LHCN-M2 (cell line): ENCODE measurements at regions not wholly inside any gene's neighbourhood (a gene's known extent, or its start where the extent isn't known, plus 50 kb on each side); places are given as distances from the start of the nearest gene placed in this dataset.

Experiments used
- DNase-seq: peaks from one replicate; pipeline ENCODE4 v3.0.0-alpha.2; 2012; ENCODE audit warnings: low read depth

DNA sequence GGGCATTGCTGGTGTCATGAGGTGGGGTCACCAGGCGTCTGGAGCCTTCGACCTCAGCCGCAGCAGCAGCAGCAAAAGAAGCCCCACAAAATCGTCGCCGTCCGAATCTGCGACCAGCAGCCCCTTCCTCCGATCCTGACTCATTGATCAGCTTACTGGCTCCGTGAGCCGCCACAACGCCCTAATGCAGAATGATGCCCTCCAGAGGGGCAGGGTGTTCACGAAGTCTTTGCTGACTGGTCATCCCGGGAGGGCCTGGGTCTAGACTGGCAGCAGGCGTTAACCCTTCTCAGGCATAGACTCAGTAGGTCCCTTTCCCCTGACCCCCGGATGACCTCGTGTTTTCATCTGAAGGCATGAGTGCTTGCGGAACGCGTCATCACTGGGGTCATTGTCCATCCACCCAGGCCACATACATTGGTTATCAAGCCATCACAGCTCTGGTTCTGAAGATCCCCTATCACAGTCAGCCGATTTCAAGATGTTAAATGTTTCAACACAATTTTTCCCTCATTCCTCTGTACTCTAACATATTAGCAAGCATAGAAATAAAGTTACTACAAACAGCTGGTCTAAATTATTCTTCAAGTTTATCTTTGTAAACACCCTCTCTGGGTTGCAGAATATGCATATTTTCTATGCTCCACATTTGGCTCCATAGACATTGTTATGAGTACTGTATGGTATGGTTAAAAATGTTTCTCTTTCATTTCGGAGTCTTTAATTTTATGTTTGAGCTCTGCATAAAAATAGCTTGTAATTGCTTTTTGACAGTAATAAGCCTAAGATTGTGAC lies 83.3 kb upstream of the SALL3 start:
- no peak for DNase-seq

DNA sequence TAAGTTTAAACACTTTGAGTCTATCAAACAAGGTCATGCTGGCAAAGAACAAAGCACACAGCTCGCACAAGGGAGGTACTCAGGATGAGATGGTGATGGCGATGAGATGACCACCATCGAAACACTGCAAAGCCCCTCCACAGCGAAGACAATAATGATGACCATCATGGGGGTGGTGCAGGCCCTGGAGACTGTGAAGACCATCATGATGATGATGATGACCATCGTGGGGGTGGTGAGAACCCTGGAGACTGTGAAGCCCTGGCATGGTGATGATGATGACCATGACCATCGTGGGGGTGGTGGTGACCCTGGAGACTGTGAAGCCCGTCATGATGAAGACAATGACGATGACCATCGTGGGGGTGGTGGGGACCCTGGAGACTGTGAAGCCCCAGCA lies 81.6 kb upstream of the SALL3 start:
- DNase-seq, result no peak

DNA sequence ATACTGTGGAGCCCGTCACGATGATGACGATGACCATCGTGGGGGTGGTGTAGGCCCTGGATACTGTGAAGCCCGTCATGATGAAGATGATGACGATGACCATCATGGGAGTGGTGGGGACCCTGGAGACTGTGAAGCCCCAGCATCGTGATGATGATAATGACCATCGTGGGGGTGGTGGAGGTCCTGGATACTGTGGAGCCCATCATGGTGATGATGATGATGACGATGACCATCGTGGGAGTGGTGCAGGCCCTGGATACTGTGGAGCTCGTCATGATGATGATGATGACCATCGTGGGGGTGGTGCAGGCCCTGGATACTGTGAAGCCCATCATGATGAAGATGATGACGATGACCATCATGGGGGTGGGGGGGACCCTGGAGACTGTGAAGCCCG lies 81.0 kb upstream of the SALL3 start:
- no peak for DNase-seq

DNA sequence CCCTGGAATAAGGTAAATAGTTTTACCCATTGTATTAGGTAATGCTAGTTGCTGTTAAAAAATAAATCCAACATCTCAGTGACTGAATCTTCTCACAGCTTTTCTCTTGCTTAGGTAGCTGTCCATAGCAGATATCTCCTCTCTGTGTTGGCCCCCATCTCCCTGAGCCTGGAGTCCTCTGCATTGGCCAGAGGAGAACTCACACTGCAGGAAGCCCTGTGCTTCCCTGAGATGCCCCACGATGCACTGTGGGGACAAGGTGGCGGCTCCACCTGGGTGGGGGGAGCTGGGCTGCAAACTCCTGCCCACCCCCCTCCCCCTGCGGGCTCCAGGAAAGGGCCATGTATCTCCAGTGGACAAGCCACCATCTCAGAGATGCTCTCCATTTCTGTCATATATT lies 80.4 kb upstream of the SALL3 start:
- DNase-seq, result no peak

DNA sequence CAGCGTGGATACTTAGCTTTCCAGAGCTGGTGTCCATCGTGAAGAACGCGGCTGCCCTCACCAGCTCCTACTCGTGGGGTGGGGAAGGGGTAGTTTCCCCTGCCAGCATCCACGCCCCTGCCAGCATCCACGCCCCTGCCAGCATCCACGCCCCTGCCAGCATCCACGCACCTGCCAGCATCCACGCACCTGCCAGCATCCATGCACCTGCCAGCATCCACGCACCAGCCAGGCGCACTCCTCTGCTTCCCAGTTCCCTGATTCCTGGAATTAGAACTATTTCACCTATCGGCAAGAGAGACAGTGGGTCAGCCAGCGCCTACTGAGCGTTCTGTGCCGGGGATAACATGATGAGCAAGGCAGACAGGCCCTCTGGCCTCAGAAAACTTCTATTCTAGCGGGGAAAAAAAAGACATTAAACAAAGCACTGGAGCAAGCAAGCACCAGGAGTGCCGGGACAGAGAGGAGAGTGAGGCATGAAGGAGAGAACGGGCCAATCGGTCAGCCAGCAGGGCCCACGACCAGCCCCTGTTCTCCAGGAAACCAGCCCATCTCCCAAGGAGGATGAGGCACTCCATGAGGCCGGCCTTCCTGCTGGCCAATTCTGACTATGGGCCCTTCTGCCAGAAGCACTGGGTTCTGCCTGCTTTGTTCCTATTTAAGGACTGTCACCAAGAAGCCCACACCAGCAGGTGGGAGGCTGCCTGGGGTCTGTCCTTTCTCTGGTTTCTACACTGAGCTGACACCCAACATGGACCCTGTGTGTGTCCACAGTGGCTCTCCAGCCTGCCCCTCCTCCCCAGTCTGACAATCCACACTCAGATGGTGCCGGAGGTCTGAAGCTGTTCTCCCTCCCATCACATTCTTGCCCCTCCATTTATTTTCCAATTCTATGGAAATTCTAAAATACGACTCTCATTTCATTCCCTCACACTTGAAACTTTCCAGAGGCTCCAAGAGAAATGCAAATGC lies 78.4 kb upstream of the SALL3 start:
- DNase-seq, result no peak

DNA sequence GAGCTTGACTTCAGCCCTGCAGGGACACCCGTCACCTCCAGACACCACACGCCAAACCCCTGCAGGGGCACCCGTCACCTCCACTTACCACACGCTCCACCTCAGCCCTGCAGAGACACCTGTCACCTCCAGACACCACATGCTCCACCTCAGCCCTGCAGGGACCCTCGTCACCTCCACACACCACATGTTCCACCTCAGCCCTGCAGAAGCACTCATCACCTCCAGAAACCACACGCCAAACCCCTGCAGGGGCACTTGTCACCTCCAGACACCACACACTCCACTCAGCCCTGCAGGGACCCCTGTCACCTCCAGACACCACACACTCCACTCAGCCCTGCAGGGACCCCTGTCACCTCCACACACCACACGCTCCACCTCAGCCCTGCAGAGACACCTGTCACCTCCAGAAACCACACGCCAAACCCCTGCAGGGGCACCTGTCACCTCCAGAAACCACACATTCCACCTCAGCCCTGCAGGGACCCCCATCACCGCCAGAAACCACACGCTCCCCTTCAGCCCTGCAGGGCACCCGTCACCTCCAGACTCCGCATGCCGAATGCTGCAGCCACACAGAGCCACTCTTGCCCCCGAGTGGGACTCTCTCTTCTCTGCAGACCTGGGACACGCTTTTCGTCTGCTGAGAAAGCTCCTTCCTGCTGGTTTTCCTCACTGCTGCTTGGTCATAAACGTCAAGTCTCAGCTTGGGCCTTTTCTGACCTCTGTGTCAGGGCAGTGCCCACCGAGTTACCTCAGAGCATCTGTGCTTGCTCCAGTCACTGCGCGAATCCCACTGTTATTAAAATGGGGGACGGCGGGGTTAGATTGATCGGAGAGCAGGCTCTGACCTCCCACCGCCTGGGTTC lies 77.5 kb upstream of the SALL3 start:
- no peak for DNase-seq

DNA sequence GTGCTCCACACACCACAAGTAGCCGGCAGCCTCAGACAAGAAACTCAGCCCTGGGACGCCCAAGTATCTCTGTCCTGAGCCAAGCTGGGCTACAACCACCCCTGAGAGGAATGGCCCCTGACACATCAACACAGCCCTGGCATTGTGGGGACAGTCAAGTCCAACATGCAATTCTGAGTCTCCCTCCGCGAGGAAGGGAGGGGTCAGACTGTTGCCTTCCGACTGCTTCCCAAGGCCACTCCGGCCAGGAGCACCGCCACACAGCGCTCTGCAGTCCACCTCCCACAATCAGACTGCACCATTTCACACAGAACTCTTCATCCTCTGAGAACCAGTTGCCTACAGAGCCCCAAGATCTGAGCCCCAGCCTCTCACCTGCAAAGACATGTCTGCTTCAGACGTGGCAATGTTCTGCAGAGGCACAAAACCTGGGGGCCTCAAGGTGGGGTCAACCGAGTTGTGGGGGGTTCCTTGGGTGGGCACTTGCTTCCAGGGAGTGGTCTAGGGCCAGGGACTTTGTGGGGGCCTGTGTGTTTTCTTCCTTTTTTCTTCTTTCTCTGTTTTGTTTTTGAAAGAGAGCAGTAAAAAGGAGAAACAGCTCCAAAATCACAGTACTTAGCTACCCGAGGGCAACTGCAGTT lies 76.7 kb upstream of the SALL3 start:
- no peak for DNase-seq

DNA sequence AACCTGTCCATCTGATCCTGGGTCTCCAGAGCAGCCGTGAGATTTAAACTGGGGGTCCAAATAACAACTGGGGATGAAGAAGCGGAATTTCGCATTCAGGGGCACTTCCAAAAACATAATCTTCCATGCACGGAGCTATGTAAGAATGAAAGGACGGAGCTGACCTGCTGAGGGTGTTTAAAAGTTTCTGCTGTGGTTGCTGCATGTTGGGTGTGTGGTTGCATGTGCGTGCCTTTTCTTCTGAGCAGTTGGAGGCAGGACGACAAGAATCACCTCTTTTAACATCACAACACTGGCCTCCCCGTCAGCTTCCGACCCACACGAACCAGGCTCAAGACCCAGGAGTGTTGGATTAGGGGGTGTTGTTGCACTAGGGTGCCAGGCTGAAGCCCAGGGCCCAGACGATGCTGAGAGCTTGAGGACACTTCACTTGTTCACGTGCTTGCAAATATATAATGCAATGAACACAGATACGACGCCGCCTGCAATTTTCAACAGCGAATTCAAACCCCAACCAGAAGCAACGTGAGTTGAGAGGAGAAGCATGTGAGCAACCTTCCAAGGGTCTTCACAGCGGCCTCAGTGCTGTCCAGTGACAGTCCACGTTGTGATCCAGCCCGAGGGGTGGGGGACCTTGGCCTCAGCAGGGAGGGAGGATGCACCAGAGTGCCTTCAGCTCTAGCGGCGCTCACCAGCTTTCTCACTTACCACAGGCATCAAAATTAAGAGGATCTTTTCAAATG lies 76.0 kb upstream of the SALL3 start:
- no peak for DNase-seq

DNA sequence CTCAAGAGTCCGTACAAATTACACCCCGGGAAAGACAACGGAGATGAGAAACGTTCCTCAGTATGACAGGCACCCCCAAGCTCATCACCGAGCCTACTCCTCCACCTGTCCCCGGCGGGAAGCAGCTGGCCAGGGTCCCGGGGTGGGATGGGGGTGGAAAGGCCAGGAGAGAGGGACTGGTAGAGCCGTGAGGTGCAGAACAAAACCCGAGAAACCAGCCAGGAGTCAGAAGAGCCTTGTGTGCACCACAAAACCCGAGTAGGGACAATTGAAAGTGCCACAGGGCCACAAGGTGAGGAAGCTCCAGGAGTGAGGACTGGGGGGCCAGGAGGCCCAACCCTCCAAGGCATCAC lies 75.5 kb upstream of the SALL3 start:
- DNase-seq, result no peak

DNA sequence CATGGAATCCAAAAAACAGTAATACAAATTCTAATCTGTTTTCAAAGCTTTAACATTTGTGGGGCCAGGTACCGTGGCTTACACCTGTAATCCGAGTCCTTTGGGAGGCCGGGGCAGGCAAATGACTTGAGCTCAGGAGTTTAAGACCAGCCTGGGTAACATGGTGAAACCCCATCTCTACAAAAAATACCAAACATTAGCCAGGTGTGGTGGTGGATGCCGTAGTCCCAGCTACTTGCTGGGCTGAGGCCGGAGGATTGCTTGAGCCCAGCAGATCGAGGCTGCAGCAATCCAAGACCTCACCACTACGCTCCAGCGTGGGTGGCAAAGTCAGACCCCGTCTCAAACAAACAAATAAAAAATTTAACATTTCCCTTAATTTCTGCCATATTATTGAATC lies 74.3 kb upstream of the SALL3 start:
- no peak for DNase-seq

DNA sequence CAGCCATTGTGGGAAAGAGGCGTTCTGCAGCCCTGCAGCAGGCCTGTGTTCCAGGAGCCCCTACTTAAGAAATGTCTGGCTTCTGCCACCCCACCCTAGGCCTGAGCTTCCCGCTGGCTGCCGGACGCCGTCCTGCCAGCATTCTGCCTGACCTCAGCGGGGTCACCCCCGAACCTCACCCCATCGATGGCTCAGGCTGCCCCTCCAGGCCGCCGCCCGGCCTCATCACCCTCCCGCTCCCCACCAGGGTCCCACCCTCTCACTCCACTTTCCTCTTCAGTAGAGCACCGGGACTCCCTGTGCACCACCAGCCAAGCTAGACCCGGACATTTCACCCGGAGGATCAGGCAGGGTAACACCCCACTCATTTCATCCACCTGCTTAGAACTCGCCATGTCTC lies 73.6 kb upstream of the SALL3 start:
- DNase-seq, result no peak

DNA sequence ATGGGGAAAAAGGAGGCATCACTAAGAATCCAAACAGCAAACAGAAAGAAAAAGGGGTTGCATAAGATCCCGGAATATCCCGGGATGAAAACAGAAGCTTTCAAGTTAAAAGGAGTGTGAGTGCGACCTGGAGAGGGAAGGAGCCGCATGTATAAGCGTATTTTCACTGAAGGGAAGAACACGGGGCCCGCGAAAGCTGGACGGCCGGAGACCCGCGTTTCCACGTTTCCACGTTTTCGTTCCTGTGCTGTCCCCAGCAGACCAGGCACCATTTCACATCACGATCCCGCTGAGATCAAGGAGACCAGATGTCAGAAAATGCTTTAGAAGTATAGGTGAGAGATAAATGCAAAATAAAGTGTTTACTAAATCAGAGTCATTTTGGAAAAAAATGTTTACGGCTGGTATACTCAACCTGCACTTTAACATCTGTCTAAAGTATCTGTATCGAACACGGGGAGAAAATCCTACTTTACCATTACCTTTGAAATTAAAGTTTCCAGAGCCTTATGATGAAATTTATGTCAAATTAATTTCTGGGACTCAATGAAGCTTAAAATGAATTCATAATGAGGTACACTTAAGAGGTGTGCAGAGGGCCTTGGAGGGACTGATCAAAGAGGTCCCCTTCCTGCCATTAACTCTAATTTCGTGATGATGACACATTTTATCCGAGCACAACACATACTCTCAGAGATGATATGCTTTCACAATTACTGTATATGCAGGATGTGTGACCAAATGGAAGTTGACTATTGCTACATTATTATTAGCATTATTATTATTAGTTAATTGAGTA lies 71.0 kb upstream of the SALL3 start:
- no peak for DNase-seq

DNA sequence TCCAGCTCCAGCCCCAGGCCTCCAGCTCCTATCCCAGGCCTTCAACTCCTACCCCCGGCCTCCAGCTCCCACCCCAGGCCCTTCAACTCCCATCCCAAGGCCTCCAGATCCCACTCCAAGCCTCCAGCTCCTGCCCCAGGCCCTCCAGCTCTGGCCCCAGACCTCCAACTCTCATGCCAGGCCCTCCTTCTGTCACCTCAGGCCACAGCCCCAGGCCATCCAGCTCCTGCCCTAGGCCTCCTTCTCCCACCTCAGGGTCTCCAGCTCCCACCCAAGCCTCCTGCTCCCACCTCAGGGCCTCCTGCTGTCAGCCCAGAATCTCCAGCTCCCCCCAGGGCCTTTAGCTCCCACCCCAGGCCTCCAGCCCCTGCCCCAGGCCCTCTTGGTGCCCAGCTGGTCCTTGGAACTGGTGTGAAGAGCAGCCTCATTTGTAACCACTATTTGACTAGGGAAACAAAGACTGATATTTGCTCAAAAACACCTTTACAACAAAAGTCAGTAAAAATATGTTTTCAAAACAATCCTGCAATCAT lies 67.8 kb upstream of the SALL3 start:
- no peak for DNase-seq

DNA sequence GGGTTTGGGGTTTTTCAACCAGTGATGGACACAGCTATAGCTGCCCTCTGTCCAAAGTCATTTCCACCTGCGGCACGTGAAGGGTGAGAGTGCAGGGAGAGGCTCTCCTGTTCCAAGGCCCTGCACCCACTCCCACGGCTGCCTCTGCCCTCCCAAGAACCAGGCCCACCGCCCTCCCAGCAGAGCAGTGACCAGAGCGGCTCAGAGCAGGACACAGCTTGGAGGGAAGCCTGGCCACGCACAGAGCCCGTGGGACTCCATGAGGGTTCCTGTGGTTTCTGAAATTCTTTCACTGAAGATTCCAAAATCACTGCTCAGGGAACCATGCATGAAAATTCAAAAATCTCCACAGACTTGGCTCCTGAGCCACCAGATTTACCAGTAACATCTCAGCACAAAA lies 67.3 kb upstream of the SALL3 start:
- DNase-seq, result no peak

DNA sequence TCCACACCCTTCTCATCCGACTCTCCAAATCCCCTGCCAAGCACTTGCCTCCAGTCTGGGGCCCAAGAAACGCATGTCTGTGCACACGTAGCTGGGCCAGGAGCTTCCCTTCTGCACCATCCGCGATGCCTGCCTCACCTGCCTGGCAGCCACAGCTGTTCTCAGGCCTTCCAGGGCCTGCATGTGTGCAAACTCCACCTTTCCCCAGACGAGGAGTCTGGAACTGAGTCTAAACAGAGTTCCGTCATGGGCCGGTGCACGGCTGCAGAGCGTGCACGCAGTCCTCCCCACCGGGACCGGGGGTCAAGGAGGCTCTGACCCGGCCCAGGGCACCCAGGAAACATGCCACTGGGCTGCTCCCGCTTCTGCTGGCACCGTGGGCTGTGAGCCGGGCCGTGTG lies 66.8 kb upstream of the SALL3 start:
- DNase-seq, result no peak

DNA sequence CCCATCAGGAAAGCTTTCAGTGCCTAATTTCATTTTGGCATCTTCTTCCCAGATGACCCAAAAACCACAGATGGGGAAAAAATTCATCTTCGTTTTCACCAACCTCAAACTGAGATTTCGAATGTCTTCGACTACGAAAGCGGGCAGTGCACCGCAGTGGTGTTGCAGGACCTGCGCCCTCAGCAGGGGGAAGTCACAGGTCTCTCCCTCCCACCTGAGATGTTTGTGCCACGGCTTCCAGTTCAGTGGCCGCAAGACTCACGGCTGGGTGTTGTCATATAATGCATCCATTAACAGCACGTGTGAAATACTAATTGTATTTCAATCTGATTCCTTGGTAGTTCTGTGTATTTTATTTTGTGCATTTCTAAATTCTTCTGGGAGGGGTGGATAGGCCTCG lies 66.2 kb upstream of the SALL3 start:
- no peak for DNase-seq

DNA sequence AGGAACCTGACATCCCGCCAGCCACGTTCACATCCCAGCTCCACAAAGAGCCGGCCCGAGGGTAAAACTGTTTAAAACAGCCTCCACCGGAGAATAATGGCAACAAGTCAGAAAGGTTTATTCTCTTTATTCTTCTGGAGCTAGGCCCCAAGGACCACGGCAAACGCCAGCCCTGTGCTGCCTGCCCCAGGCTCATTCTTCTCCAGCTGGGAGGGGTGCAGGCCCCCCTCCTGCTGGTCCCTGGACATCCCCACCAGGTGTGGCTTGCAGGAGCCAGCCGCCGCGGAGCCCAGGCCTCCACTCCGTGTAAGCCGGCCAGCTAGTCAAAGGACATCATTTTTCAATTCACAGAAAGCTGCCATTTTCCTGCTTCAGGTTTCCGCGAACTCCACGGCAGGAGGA lies 65.8 kb upstream of the SALL3 start:
- no peak for DNase-seq

DNA sequence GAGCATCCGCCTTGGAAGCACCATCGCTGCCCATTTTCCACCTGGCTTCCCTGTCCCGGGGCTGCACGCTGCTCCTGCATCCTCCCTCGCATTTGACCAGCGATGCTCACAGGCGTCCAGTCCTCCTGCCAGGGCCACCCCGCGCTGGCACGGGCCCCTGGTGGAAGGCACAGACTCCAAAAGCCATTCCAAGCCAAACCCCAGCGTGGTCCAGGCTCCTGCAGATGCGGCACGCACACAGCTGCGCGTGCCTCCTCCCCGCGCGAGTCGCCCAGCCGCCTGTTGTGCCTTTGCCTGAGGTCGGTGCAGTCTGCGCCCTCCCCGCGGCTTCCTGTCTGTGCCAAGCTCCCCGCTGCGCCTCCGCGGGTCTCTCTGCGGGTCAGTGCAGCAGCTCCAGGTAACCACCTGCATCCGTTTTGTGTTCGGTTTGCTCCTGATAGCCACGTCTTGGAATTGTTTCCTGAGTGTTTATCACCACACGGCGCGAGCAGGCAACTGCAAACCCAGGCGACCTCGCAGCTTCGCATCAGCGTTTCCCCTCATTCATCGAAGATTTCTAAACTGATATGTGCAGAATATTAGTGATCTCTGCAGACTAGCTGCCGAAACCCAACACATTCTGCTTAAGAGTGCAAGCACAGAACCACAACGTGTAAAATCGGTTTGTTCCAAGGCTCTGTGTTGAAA lies 65.2 kb upstream of the SALL3 start:
- DNase-seq, result no peak

DNA sequence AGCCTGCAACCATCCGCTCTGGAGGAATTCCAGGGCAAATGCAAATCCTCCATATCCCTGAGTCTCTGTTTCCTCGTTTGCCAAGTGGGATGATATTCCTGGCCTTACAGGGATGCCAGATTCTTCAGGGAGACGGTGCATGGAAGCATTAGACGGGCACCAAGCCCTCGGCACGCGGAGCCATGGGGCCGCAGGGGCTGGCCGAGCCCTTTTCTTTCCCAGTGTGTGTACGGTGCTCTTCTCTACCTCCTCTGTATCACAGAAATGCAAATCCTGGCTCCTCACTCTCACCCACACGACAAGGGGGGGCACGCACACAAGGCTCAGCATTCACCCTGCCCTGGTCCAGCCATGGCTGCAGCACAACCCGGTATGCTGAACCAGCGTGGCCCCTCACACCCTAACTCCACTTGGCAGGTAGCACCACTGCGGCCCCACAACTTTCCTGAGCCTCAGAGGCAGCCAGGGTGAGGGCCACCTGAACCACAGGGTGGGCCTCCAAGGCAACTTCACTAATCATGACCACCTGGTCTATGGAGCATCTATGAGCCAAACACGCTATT lies 64.1 kb upstream of the SALL3 start:
- DNase-seq, result no peak
